GM12878 (cell line): ENCODE measurements at regions not wholly inside any gene's neighbourhood (a gene's known extent, or its start where the extent isn't known, plus 50 kb on each side); places are given as distances from the start of the nearest gene placed in this dataset.

ENCODE experiments used
- ATAC-seq: fragments of 200-7000 bp; cut with Tn5 transposase; 3 replicates; pipeline ENCODE4 v1.9.1; 2020; ENCODE audit warnings: mild to moderate bottlenecking, moderate library complexity
- BruUV-seq: library from RNA; stranded (reverse); fragments of 400-500 nt; replicated peaks from 2 replicates; lab custom pipeline; 2021; lab: Mats Ljungman, UMichigan
- CTCF ChIA-PET: fragments of 300-600 bp; sonication (Branson Sonifier 250); formaldehyde crosslinking; extraction: SDS; loops from one replicate; lab custom pipeline; 2021; ENCODE audit warnings: inconsistent platforms; lab: Yijun Ruan, JAX
- POLR2A ChIA-PET: fragments of 350-600 bp; formaldehyde crosslinking; extraction: SDS; loops from one replicate; lab custom pipeline; 2021; ENCODE audit warnings: inconsistent platforms; lab: Charles Lee
- RAD21 ChIA-PET: fragments of 300-600 bp; sonication (Branson Sonifier 250); formaldehyde crosslinking; loops from one replicate; lab custom pipeline; 2023; ENCODE audit warnings: antibody characterized with exemption; ENCODE audit not compliant: unreplicated experiment; lab: Charles Lee
- SMC1A ChIA-PET: fragments of 300-600 bp; sonication (Branson Sonifier 250); formaldehyde crosslinking; loops from one replicate; lab custom pipeline; 2023; ENCODE audit not compliant: unreplicated experiment, uncharacterized antibody; lab: Charles Lee
- DNase-seq: peaks from one replicate; pipeline ENCODE4 v3.0.0-alpha.2; 2011; ENCODE audit warnings: low read depth, low spot score
- FAIRE-seq: peaks from 3 replicates; lab custom pipeline; 2011; peaks lifted over from hg19 to GRCh38; lab: Jason Lieb, UNC
- H2AFZ ChIP-seq: 2 replicates; pipeline ENCODE4 v1.6.0; 2011; ENCODE audit warnings: low read depth, low read length, control low read depth; ENCODE audit not compliant: control insufficient read depth
- H3K27ac ChIP-seq: 2 replicates; pipeline ENCODE4 v1.5.1; 2011; ENCODE audit warnings: control low read depth; ENCODE audit not compliant: control insufficient read depth, insufficient read depth
- H3K27me3 ChIP-seq, 2 experiments: replicated peaks in 1 of 2; 2 replicates each; pipeline versions ENCODE4 v1.6.0 to v1.6.1; 2011; ENCODE audit warnings: low read length in 1 of 2; ENCODE audit not compliant: control insufficient read depth in 2 of 2, insufficient read depth in 2 of 2
- H3K36me3 ChIP-seq, 2 experiments: 2 replicates each; pipeline ENCODE4 v1.5.1; 2011; ENCODE audit warnings: low read length in 1 of 2; ENCODE audit not compliant: control insufficient read depth in 2 of 2, insufficient read depth in 2 of 2
- H3K4me1 ChIP-seq: 2 replicates; pipeline ENCODE4 v1.6.1; 2011; ENCODE audit warnings: mild to moderate bottlenecking, low read length, moderate library complexity, mixed read lengths; ENCODE audit not compliant: control insufficient read depth, insufficient read depth
- H3K4me2 ChIP-seq: 2 replicates; pipeline ENCODE4 v1.6.0; 2011; ENCODE audit warnings: control low read depth; ENCODE audit not compliant: control insufficient read depth, insufficient read depth
- H3K4me3 ChIP-seq: fragments of 200-600 bp; sonication (generic); 2 replicates; pipeline ENCODE4 v1.5.1; 2016
- H3K79me2 ChIP-seq: 2 replicates; pipeline ENCODE4 v1.6.0; 2011; ENCODE audit warnings: low read length; ENCODE audit not compliant: control insufficient read depth, insufficient read depth
- H3K9ac ChIP-seq: 2 replicates; pipeline ENCODE4 v1.8.0; 2011; ENCODE audit warnings: low read length, control low read depth, mixed read lengths; ENCODE audit not compliant: control insufficient read depth, insufficient read depth
- H3K9me3 ChIP-seq: replicated peaks from 3 replicates; pipeline ENCODE4 v1.5.1; 2011; ENCODE audit warnings: mild to moderate bottlenecking, low read length; ENCODE audit not compliant: control insufficient read depth, insufficient read depth
- H4K20me1 ChIP-seq: 2 replicates; pipeline ENCODE4 v1.6.0; 2011; ENCODE audit not compliant: control insufficient read depth, insufficient read depth
- ATF7 ChIP-seq: fragments of 450-650 bp; IDR thresholded peaks from 2 replicates; pipeline ENCODE4 v1.6.1; 2016; ENCODE audit warnings: low read depth, mild to moderate bottlenecking
- EED ChIP-seq: sonication (generic); IDR thresholded peaks from 2 replicates; pipeline ENCODE4 v1.6.1; 2016; ENCODE audit warnings: antibody characterized with exemption, low read depth
- ESRRA ChIP-seq: IDR thresholded peaks from 2 replicates; pipeline ENCODE4 v1.6.1; 2012; ENCODE audit warnings: mild to moderate bottlenecking, low read length, improper control_type of control experiment
- LARP7 ChIP-seq: fragments of 450-650 bp; IDR thresholded peaks from 2 replicates; pipeline ENCODE4 v1.6.1; 2017; ENCODE audit warnings: mild to moderate bottlenecking
- MEF2A ChIP-seq: IDR thresholded peaks from 2 replicates; pipeline ENCODE4 v1.6.1; 2011; ENCODE audit warnings: low read depth, mild to moderate bottlenecking, low read length, moderate library complexity; ENCODE audit not compliant: insufficient read depth
- NBN ChIP-seq: fragments of 450-650 bp; IDR thresholded peaks from 2 replicates; pipeline ENCODE4 v1.6.1; 2016
- NFXL1 ChIP-seq: fragments of 450-650 bp; IDR thresholded peaks from 2 replicates; pipeline ENCODE4 v1.6.1; 2017; ENCODE audit warnings: antibody characterized with exemption, mild to moderate bottlenecking, borderline replicate concordance
- NR2C1 ChIP-seq: fragments of 450-650 bp; IDR thresholded peaks from 2 replicates; pipeline ENCODE4 v1.6.1; 2017; ENCODE audit warnings: antibody characterized with exemption, mild to moderate bottlenecking, moderate library complexity
- PAX8 ChIP-seq: fragments of 450-650 bp; IDR thresholded peaks from 2 replicates; pipeline ENCODE4 v1.6.1; 2017; ENCODE audit warnings: mild to moderate bottlenecking, moderate library complexity
- SIX5 ChIP-seq: IDR thresholded peaks from 2 replicates; pipeline ENCODE4 v1.6.1; 2011; ENCODE audit warnings: mild to moderate bottlenecking, low read depth, low read length, moderate library complexity; ENCODE audit not compliant: severe bottlenecking
- SMAD5 ChIP-seq: IDR thresholded peaks from 2 replicates; pipeline ENCODE4 v1.6.1; 2016; ENCODE audit warnings: antibody characterized with exemption, low read depth
- SREBF1 ChIP-seq: IDR thresholded peaks from 2 replicates; pipeline ENCODE4 v1.6.1; 2012; ENCODE audit warnings: mild to moderate bottlenecking, low read length
- SRF ChIP-seq, 2 experiments: IDR thresholded peaks; 2 replicates each; pipeline ENCODE4 v1.6.1; 2011; ENCODE audit warnings: low read depth in 2 of 2, low read length in 2 of 2, mild to moderate bottlenecking in 1 of 2, moderate library complexity in 1 of 2
- TAF1 ChIP-seq: IDR thresholded peaks from 2 replicates; pipeline ENCODE4 v1.6.1; 2011; ENCODE audit warnings: mild to moderate bottlenecking, low read depth, low read length, borderline replicate concordance
- TBL1XR1 ChIP-seq: IDR thresholded peaks from 2 replicates; pipeline ENCODE4 v1.6.1; 2012; ENCODE audit warnings: low read depth, low read length, improper control_type of control experiment
- TCF3 ChIP-seq: IDR thresholded peaks from 2 replicates; pipeline ENCODE4 v1.6.1; 2012; ENCODE audit warnings: low read depth, mild to moderate bottlenecking, low read length, borderline replicate concordance; ENCODE audit not compliant: insufficient read depth
- ZNF207 ChIP-seq: fragments of 450-650 bp; IDR thresholded peaks from 2 replicates; pipeline ENCODE4 v1.6.1; 2014; ENCODE audit warnings: antibody characterized with exemption, mild to moderate bottlenecking, borderline replicate concordance
- ZSCAN29 ChIP-seq: fragments of 450-650 bp; IDR thresholded peaks from 2 replicates; pipeline ENCODE4 v1.6.1; 2017; ENCODE audit warnings: mild to moderate bottlenecking, moderate library complexity
- WGBS: methylation state at CpG from one replicate; pipeline ENCODE4 v1.1.6; 2016; ENCODE audit warnings: low lambda C conversion rate; ENCODE audit not compliant: insufficient replicate concordance, insufficient coverage; ENCODE audit errors: missing lambda C conversion rate; 5-methylcytosine and 5-hydroxymethylcytosine counted together
- in situ Hi-C: fragments of 300-500 bp; cut with MboI; formaldehyde crosslinking; loops from 9 replicates; pipeline ENCODE4 v1.14.3; 2018; ENCODE audit warnings: mixed read lengths
- intact Hi-C: fragments of 100-400 bp; cut with micrococcal nuclease; formaldehyde crosslinking; loops from one replicate; pipeline ENCODE4 v1.14.2; 2022; ENCODE audit not compliant: unreplicated experiment
- TF ChIP-seq, protein P1 (sequence below): fragments of 450-650 bp; IDR thresholded peaks from 2 replicates; pipeline ENCODE4 v1.6.1; 2017; ENCODE audit warnings: mild to moderate bottlenecking, low read depth, inconsistent platforms; ENCODE audit not compliant: poor library complexity, severe bottlenecking
- TF ChIP-seq, protein P2 (sequence below): fragments of 450-650 bp; IDR thresholded peaks from 2 replicates; pipeline ENCODE4 v1.6.1; 2018; ENCODE audit warnings: mild to moderate bottlenecking, low read depth, moderate library complexity; ENCODE audit not compliant: partially characterized antibody
- TF ChIP-seq, protein P3 (sequence below): IDR thresholded peaks from 2 replicates; pipeline ENCODE4 v1.6.1; 2012; ENCODE audit warnings: low read length, inconsistent platforms

DNA sequence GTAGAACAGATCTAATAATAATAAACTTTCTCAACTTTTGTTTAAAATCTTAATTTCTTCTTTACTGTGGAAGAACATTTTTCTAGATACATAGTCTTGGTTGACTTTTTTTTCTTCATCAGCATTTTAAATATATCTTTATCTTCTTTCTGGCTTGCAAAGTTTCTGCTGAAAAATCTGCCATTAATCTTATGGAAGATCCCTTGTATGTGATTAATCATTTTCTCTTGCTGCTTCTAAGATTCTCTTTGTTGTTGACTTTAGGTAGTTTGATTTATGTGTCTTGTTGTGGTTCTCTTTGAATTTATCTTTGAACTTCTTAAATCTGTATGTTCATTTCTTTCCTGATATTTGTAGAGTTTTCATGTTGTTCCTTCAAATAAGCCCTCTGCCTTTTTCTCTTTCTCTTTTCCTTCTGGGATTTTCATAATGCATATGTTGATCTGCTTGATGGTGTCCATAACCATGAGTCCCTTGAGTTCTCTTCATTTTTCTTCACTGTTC, 657.6 kb upstream of the CXADR start (continued):
- TF ChIP-seq TBL1XR1 (no peak), PAX8 (no peak), SIX5 (no peak)
- TF ChIP-seq, protein P1, sequence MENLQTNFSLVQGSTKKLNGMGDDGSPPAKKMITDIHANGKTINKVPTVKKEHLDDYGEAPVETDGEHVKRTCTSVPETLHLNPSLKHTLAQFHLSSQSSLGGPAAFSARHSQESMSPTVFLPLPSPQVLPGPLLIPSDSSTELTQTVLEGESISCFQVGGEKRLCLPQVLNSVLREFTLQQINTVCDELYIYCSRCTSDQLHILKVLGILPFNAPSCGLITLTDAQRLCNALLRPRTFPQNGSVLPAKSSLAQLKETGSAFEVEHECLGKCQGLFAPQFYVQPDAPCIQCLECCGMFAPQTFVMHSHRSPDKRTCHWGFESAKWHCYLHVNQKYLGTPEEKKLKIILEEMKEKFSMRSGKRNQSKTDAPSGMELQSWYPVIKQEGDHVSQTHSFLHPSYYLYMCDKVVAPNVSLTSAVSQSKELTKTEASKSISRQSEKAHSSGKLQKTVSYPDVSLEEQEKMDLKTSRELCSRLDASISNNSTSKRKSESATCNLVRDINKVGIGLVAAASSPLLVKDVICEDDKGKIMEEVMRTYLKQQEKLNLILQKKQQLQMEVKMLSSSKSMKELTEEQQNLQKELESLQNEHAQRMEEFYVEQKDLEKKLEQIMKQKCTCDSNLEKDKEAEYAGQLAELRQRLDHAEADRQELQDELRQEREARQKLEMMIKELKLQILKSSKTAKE: no peak

DNA sequence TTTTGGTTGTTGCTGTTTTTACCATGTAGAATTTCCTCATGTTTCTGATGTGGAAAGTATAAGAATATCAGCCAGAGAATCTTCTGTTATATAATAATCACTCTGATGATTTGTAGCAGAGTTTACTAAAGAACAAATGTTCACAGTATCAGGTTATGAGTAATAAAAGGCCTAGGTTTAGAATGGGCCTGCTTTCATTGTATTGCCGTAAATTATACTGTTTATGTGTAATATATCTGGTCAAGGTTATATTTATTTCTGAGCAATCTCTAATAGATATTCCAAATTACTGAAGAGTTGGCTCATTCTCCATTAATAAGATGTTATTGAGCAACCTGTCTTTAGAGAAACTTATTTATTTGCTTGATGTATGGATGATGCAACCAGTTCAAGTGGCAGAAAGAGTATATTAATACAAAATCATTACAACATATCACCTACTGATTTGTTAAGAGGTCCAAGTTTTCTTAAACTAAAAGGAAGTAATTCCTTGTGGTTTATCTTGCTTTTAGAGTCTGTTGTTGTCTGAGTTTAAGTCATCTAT, 649.4 kb upstream of the CXADR start:
- no peak overlapping the region for H3K4me2 ChIP-seq
- no peaks in the 10 kb centered on the region for H4K20me1 ChIP-seq
- no peak for ATAC-seq
- no peak for FAIRE-seq
- WGBS: 0% methylated on average over 1 of the region's 1 CpG
- no peaks in the 10 kb centered on the region for H3K79me2 ChIP-seq
- H3K27me3 ChIP-seq: no peaks in the 10 kb centered on the region
- DNase-seq: no peak
- SMC1A ChIA-PET: no interaction called here
- RAD21 ChIA-PET: no interaction called here
- CTCF ChIA-PET: no interaction called here
- BruUV-seq: no TSS peak
- H3K27ac ChIP-seq: no peak overlapping the region
- H2AFZ ChIP-seq: no peak overlapping the region
- intact Hi-C loops: no loop called here
- no peak overlapping the region for H3K4me3 ChIP-seq
- no peaks in the 10 kb centered on the region for H3K36me3 ChIP-seq
- no peak overlapping the region for H3K9ac ChIP-seq
- POLR2A ChIA-PET: no interaction called here
- no peaks in the 10 kb centered on the region for H3K4me1 ChIP-seq
- no peaks in the 10 kb centered on the region for H3K9me3 ChIP-seq
- in situ Hi-C loops: no loop called here
- no peak for TF ChIP-seq SREBF1
- no peak for TF ChIP-seq ESRRA
- TF ChIP-seq SMAD5: no peak
- no peak for TF ChIP-seq MEF2A
- no peak for TF ChIP-seq EED
- TF ChIP-seq SRF (IDR thresholded peaks at IDR 0.05; ENCODE audit: low read depth in 2 of 2, low read length in 2 of 2): no peak
- TF ChIP-seq TAF1: no peak
- no peak for TF ChIP-seq NBN
- TF ChIP-seq NFXL1: no peak
- TF ChIP-seq ZNF207: no peak
- no peak for TF ChIP-seq NR2C1
- TF ChIP-seq ZSCAN29: no peak
- TF ChIP-seq, protein P2, sequence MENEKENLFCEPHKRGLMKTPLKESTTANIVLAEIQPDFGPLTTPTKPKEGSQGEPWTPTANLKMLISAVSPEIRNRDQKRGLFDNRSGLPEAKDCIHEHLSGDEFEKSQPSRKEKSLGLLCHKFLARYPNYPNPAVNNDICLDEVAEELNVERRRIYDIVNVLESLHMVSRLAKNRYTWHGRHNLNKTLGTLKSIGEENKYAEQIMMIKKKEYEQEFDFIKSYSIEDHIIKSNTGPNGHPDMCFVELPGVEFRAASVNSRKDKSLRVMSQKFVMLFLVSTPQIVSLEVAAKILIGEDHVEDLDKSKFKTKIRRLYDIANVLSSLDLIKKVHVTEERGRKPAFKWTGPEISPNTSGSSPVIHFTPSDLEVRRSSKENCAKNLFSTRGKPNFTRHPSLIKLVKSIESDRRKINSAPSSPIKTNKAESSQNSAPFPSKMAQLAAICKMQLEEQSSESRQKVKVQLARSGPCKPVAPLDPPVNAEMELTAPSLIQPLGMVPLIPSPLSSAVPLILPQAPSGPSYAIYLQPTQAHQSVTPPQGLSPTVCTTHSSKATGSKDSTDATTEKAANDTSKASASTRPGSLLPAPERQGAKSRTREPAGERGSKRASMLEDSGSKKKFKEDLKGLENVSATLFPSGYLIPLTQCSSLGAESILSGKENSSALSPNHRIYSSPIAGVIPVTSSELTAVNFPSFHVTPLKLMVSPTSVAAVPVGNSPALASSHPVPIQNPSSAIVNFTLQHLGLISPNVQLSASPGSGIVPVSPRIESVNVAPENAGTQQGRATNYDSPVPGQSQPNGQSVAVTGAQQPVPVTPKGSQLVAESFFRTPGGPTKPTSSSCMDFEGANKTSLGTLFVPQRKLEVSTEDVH: no peak
- TF ChIP-seq, protein P3, sequence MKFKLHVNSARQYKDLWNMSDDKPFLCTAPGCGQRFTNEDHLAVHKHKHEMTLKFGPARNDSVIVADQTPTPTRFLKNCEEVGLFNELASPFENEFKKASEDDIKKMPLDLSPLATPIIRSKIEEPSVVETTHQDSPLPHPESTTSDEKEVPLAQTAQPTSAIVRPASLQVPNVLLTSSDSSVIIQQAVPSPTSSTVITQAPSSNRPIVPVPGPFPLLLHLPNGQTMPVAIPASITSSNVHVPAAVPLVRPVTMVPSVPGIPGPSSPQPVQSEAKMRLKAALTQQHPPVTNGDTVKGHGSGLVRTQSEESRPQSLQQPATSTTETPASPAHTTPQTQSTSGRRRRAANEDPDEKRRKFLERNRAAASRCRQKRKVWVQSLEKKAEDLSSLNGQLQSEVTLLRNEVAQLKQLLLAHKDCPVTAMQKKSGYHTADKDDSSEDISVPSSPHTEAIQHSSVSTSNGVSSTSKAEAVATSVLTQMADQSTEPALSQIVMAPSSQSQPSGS: no peak
- no peak for TF ChIP-seq ATF7
- TF ChIP-seq TCF3: no peak
- no peak for TF ChIP-seq LARP7
